ENCODE measurements at regions not wholly inside any gene's neighbourhood (a gene's known extent, or its start where the extent isn't known, plus 50 kb on each side); places are given as distances from the start of the nearest gene placed in this dataset.

GRCh38 chr2:136441979-136442714, 323.2 kb upstream of the THSD7B start:
- Histone ChIP-seq H3K36me3 (ENCODE audit: insufficient read depth, low read length) (no peaks in the 10 kb centered on the region), H3K4me2 (ENCODE audit: low read length) (no peak overlapping the region), H2AFZ (ENCODE audit: low read length) (no peak overlapping the region), H3K79me2 (ENCODE audit: insufficient read depth, low read depth, low read length) (no peaks in the 10 kb centered on the region), H3K9me3 (ENCODE audit: low read length) (no peaks in the 10 kb centered on the region), H3K4me3 (ENCODE audit: low read depth, low read length, poor library complexity, severe bottlenecking) (no peak overlapping the region), H3K4me1 (ENCODE audit: insufficient read depth, low read length, poor library complexity, severe bottlenecking) (no peaks in the 10 kb centered on the region), H3K27ac (ENCODE audit: low read depth, low read length, poor library complexity, severe bottlenecking) (no peak overlapping the region), H3K9me2 (ENCODE audit: insufficient read depth, low read length) (no peaks in the 10 kb centered on the region), H4K20me1 (ENCODE audit: insufficient read depth, low read length) (no peaks in the 10 kb centered on the region)
- ChIA-PET CTCF (ENCODE audit: unreplicated experiment) (no interaction called here), POLR2A (no interaction called here)
- no TSS peak for BruUV-seq (replicated peaks)
- TF ChIP-seq EZH2phosphoT487 (IDR thresholded peaks at IDR 0.05; ENCODE audit: borderline replicate concordance, low read depth, low read length) (no peak), CTCF (conservative IDR thresholded peaks at IDR 0.05; ENCODE audit: low read length) (no peak)
- intact Hi-C loops (cut with micrococcal nuclease; ENCODE audit: unreplicated experiment): no loop called here
- no peak for DNase-seq (ENCODE audit: low spot score)

- H2AFZ ChIP-seq (ENCODE audit: low read length): no peak overlapping the region
- H3K27ac ChIP-seq (ENCODE audit: low read depth, low read length, poor library complexity, severe bottlenecking): no peak overlapping the region
- no peaks in the 10 kb centered on the region for H3K36me3 ChIP-seq (ENCODE audit: insufficient read depth, low read length)
- no peaks in the 10 kb centered on the region for H4K20me1 ChIP-seq (ENCODE audit: insufficient read depth, low read length)
- no peak overlapping the region for H3K4me3 ChIP-seq (ENCODE audit: low read depth, low read length, poor library complexity, severe bottlenecking)
- no peaks in the 10 kb centered on the region for H3K79me2 ChIP-seq (ENCODE audit: insufficient read depth, low read depth, low read length)
- BruUV-seq (replicated peaks): no TSS peak
- intact Hi-C loops (cut with micrococcal nuclease; ENCODE audit: unreplicated experiment): no loop called here
- no peaks in the 10 kb centered on the region for H3K9me3 ChIP-seq (ENCODE audit: low read length)
- no peaks in the 10 kb centered on the region for H3K4me1 ChIP-seq (ENCODE audit: insufficient read depth, low read length, poor library complexity, severe bottlenecking)
- POLR2A ChIA-PET: interaction anchor here (0.6 to 1.2 kb wide), 4 partner anchors 8 to 647 kb away, joined by 3 to 4 read pairs (median 4); no protein-coding TSS in a partner anchor
- DNase-seq (ENCODE audit: low spot score): no peak
- CTCF ChIA-PET (ENCODE audit: unreplicated experiment): interaction anchor here (0.9 kb wide), 1 partner anchor 15 kb away, joined by 3 read pairs; no protein-coding TSS in a partner anchor
- no peaks in the 10 kb centered on the region for H3K9me2 ChIP-seq (ENCODE audit: insufficient read depth, low read length)
- TF ChIP-seq CTCF (conservative IDR thresholded peaks at IDR 0.05; ENCODE audit: low read length): no peak
- no peak for TF ChIP-seq EZH2phosphoT487 (IDR thresholded peaks at IDR 0.05; ENCODE audit: borderline replicate concordance, low read depth, low read length)
- no peak overlapping the region for H3K4me2 ChIP-seq (ENCODE audit: low read length)
These were observed 321.2 kb upstream of the CXCR4 start for GRCh38 chr2:136439064-136439676.

- ChIA-PET POLR2A (no interaction called here), CTCF (ENCODE audit: unreplicated experiment) (no interaction called here)
- no peak for DNase-seq (ENCODE audit: low spot score)
- H3K4me3 ChIP-seq (ENCODE audit: low read depth, low read length, poor library complexity, severe bottlenecking): no peak overlapping the region
- H3K4me2 ChIP-seq (ENCODE audit: low read length): no peak overlapping the region
- no peak for TF ChIP-seq CTCF (conservative IDR thresholded peaks at IDR 0.05; ENCODE audit: low read length)
- TF ChIP-seq EZH2phosphoT487 (IDR thresholded peaks at IDR 0.05; ENCODE audit: borderline replicate concordance, low read depth, low read length): no peak
- H4K20me1 ChIP-seq (ENCODE audit: insufficient read depth, low read length): no peaks in the 10 kb centered on the region
- intact Hi-C loops (cut with micrococcal nuclease; ENCODE audit: unreplicated experiment): no loop called here
- H3K9me3 ChIP-seq (ENCODE audit: low read length): no peaks in the 10 kb centered on the region
- no peak overlapping the region for H2AFZ ChIP-seq (ENCODE audit: low read length)
- H3K27ac ChIP-seq (ENCODE audit: low read depth, low read length, poor library complexity, severe bottlenecking): no peak overlapping the region
- no TSS peak for BruUV-seq (replicated peaks)
- H3K9me2 ChIP-seq (ENCODE audit: insufficient read depth, low read length): no peaks in the 10 kb centered on the region
- no peaks in the 10 kb centered on the region for H3K36me3 ChIP-seq (ENCODE audit: insufficient read depth, low read length)
- H3K4me1 ChIP-seq (ENCODE audit: insufficient read depth, low read length, poor library complexity, severe bottlenecking): no peaks in the 10 kb centered on the region
- no peaks in the 10 kb centered on the region for H3K79me2 ChIP-seq (ENCODE audit: insufficient read depth, low read depth, low read length)
These were observed 319.5 kb upstream of the CXCR4 start for GRCh38 chr2:136437461-136437860.
